ENCODE measurements at regions not wholly inside any gene's neighbourhood (a gene's known extent, or its start where the extent isn't known, plus 50 kb on each side); places are given as distances from the start of the nearest gene placed in this dataset.

- Histone ChIP-seq H3K4me2 (ENCODE audit: low read depth, low read length) (no peak overlapping the region), H3K4me1 (ENCODE audit: insufficient read depth, low read length) (no peaks in the 10 kb centered on the region), H3K27ac (ENCODE audit: extremely low read length, insufficient read depth, low read length) (no peak overlapping the region), H3K4me3 (replicated peaks in 1 of 3; ENCODE audit: insufficient read depth in 1 of 3, low read depth in 2 of 3, low read length in 3 of 3) (no peak overlapping the region), H2AFZ (ENCODE audit: low read length) (no peak overlapping the region), H3K79me2 (ENCODE audit: insufficient read depth, low read length) (no peaks in the 10 kb centered on the region), H4K20me1 (ENCODE audit: insufficient read depth, low read length) (no peaks in the 10 kb centered on the region), H3K27me3 (ENCODE audit: control insufficient read depth in 1 of 2, insufficient read depth in 2 of 2, low read length in 2 of 2) (no peaks in the 10 kb centered on the region), H3K9ac (ENCODE audit: insufficient read depth, low read depth, low read length) (no peak overlapping the region), H3K9me3 (ENCODE audit: low read length) (0 out of 2 replicates have a peak, but pooled peaks cover under 1% of the 10 kb centered on the region), H3K36me3 (replicated peaks in 1 of 2; ENCODE audit: control insufficient read depth in 1 of 2, insufficient read depth in 2 of 2, low read length in 2 of 2) (no peaks in the 10 kb centered on the region)
- FAIRE-seq, result no peak
- POLR2A ChIA-PET, result no interaction called here
- intact Hi-C loops (cut with micrococcal nuclease; ENCODE audit: unreplicated experiment), result no loop called here
- TF ChIP-seq KDM6A (CRISPR knock-in tag; IDR thresholded peaks at IDR 0.05; ENCODE audit: low read depth), result no peak
- TF ChIP-seq ZMAT5 (CRISPR knock-in tag; IDR thresholded peaks at IDR 0.05; ENCODE audit: borderline replicate concordance, low read depth), result no peak
- TF ChIP-seq ZNF354B (CRISPR knock-in tag; IDR thresholded peaks at IDR 0.05), result no peak
- no peak for TF ChIP-seq TCF12 (IDR thresholded peaks at IDR 0.05)
- no peak for TF ChIP-seq TCF12 (CRISPR knock-in tag; IDR thresholded peaks at IDR 0.05)
- TF ChIP-seq SIN3B (IDR thresholded peaks at IDR 0.05; ENCODE audit: low read length), result no peak
- no peak for TF ChIP-seq ZNF766 (CRISPR knock-in tag; IDR thresholded peaks at IDR 0.05; ENCODE audit: borderline replicate concordance)
- no peak for TF ChIP-seq ZZZ3 (CRISPR knock-in tag; IDR thresholded peaks at IDR 0.05; ENCODE audit: borderline replicate concordance)
- TF ChIP-seq HOXA5 (CRISPR knock-in tag; IDR thresholded peaks at IDR 0.05), result no peak
- TF ChIP-seq, protein P1, sequence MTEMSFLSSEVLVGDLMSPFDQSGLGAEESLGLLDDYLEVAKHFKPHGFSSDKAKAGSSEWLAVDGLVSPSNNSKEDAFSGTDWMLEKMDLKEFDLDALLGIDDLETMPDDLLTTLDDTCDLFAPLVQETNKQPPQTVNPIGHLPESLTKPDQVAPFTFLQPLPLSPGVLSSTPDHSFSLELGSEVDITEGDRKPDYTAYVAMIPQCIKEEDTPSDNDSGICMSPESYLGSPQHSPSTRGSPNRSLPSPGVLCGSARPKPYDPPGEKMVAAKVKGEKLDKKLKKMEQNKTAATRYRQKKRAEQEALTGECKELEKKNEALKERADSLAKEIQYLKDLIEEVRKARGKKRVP (CRISPR knock-in tag; IDR thresholded peaks at IDR 0.05), result no peak
- no peak for TF ChIP-seq ZNF790 (CRISPR knock-in tag; IDR thresholded peaks at IDR 0.05; ENCODE audit: borderline replicate concordance)
- TF ChIP-seq ZNF784 (CRISPR knock-in tag; IDR thresholded peaks at IDR 0.05; ENCODE audit: borderline replicate concordance), result no peak
- TF ChIP-seq MED1 (CRISPR knock-in tag; IDR thresholded peaks at IDR 0.05), result no peak
- no peak for TF ChIP-seq ZBTB7A (CRISPR knock-in tag; IDR thresholded peaks at IDR 0.05)
- in situ Hi-C loops (cut with HindIII; ENCODE audit: extremely low pct_ligation_motif_present, low pct_unique_long_range_greater_than_20kb), result no loop called here
- 0% methylated on average over 2 of the region's 2 CpGs for WGBS (ENCODE audit: low lambda C conversion rate)
- ATAC-seq, result no peak
- BruUV-seq (replicated peaks), result no TSS peak
- CTCF ChIA-PET (ENCODE audit: low intra/inter-chr PET ratio, low total read pairs), result no interaction called here
- no peak for DNase-seq (ENCODE audit: low spot score)
Observed at GRCh38 chr11:21963013-21963412, 229.9 kb upstream of the ANO5 start.
